ENCODE measurements at regions not wholly inside any gene's neighbourhood (a gene's known extent, or its start where the extent isn't known, plus 50 kb on each side); places are given as distances from the start of the nearest gene placed in this dataset.

- Histone ChIP-seq H3K9ac (no peak overlapping the region), H3K36me3 (ENCODE audit: insufficient read depth) (no peaks in the 10 kb centered on the region), H2AFZ (ENCODE audit: low read depth) (no peak overlapping the region), H3K27me3 (ENCODE audit: insufficient read depth, low read depth) (no peaks in the 10 kb centered on the region), H3K4me3 (IDR thresholded peaks at IDR 0.05; ENCODE audit: insufficient read depth, low read depth, low read length) (no peak overlapping the region), H4K20me1 (ENCODE audit: insufficient read depth) (no peaks in the 10 kb centered on the region), H3K27ac (no peak overlapping the region), H3K4me1 (ENCODE audit: low read depth, poor library complexity, severe bottlenecking) (no peaks in the 10 kb centered on the region), H3K4me2 (no peak overlapping the region), H3K79me2 (ENCODE audit: insufficient read depth, low read depth) (no peaks in the 10 kb centered on the region)
- TF ChIP-seq CTCF (conservative IDR thresholded peaks at IDR 0.05; ENCODE audit: low read depth, low read length) = no peak
These were observed 314.5 kb upstream of the ANO3 start for GRCh38 chr11:26017322-26017860.

- Histone ChIP-seq H2AFZ (ENCODE audit: low read depth) (no peak overlapping the region), H4K20me1 (ENCODE audit: insufficient read depth) (no peaks in the 10 kb centered on the region), H3K4me3 (IDR thresholded peaks at IDR 0.05; ENCODE audit: insufficient read depth, low read depth, low read length) (no peak overlapping the region), H3K27me3 (ENCODE audit: insufficient read depth, low read depth) (no peaks in the 10 kb centered on the region), H3K4me2 (no peak overlapping the region), H3K9ac (no peak overlapping the region), H3K79me2 (ENCODE audit: insufficient read depth, low read depth) (no peaks in the 10 kb centered on the region), H3K36me3 (ENCODE audit: insufficient read depth) (no peaks in the 10 kb centered on the region), H3K4me1 (ENCODE audit: low read depth, poor library complexity, severe bottlenecking) (no peaks in the 10 kb centered on the region), H3K27ac (no peak overlapping the region)
- TF ChIP-seq CTCF (conservative IDR thresholded peaks at IDR 0.05; ENCODE audit: low read depth, low read length) = no peak
These were observed 314.0 kb upstream of the ANO3 start for GRCh38 chr11:26017903-26018302.

- Histone ChIP-seq H3K79me2 (ENCODE audit: insufficient read depth, low read depth) (no peaks in the 10 kb centered on the region), H4K20me1 (ENCODE audit: insufficient read depth) (no peaks in the 10 kb centered on the region), H3K9ac (no peak overlapping the region), H3K27ac (no peak overlapping the region), H3K27me3 (ENCODE audit: insufficient read depth, low read depth) (no peaks in the 10 kb centered on the region), H3K4me3 (IDR thresholded peaks at IDR 0.05; ENCODE audit: insufficient read depth, low read depth, low read length) (no peak overlapping the region), H3K4me2 (no peak overlapping the region), H3K36me3 (ENCODE audit: insufficient read depth) (no peaks in the 10 kb centered on the region), H2AFZ (ENCODE audit: low read depth) (no peak overlapping the region), H3K4me1 (ENCODE audit: low read depth, poor library complexity, severe bottlenecking) (no peaks in the 10 kb centered on the region)
- no peak for TF ChIP-seq CTCF (conservative IDR thresholded peaks at IDR 0.05; ENCODE audit: low read depth, low read length)
These were observed 313.6 kb upstream of the ANO3 start for GRCh38 chr11:26018336-26018735.

- Histone ChIP-seq H4K20me1 (ENCODE audit: insufficient read depth) (no peaks in the 10 kb centered on the region), H3K9ac (no peak overlapping the region), H3K4me3 (IDR thresholded peaks at IDR 0.05; ENCODE audit: insufficient read depth, low read depth, low read length) (no peak overlapping the region), H3K27ac (no peak overlapping the region), H3K4me2 (no peak overlapping the region), H3K36me3 (ENCODE audit: insufficient read depth) (no peaks in the 10 kb centered on the region), H3K4me1 (ENCODE audit: low read depth, poor library complexity, severe bottlenecking) (no peaks in the 10 kb centered on the region), H2AFZ (ENCODE audit: low read depth) (no peak overlapping the region), H3K79me2 (ENCODE audit: insufficient read depth, low read depth) (no peaks in the 10 kb centered on the region), H3K27me3 (ENCODE audit: insufficient read depth, low read depth) (no peaks in the 10 kb centered on the region)
- no peak for TF ChIP-seq CTCF (conservative IDR thresholded peaks at IDR 0.05; ENCODE audit: low read depth, low read length)
These were observed 312.5 kb upstream of the ANO3 start for GRCh38 chr11:26019386-26019785.

Data from KMS-11 (cell line).